Hepatocyte (in vitro differentiated cells): ENCODE measurements at regions not wholly inside any gene's neighbourhood (a gene's known extent, or its start where the extent isn't known, plus 50 kb on each side); places are given as distances from the start of the nearest gene placed in this dataset.

ENCODE experiments used
- CTCF ChIP-seq: fragments of 200-600 bp; sonication (generic); IDR thresholded peaks from 2 replicates; pipeline ENCODE4 v1.5.1; 2016; ENCODE audit warnings: antibody characterized with exemption, mild to moderate bottlenecking; ENCODE audit not compliant: poor library complexity
- EZH2phosphoT487 ChIP-seq: fragments of 200-600 bp; sonication (generic); IDR thresholded peaks from one replicate; pipeline ENCODE4 v1.6.1; 2018; ENCODE audit warnings: antibody characterized with exemption, mild to moderate bottlenecking, low read depth, moderate library complexity; ENCODE audit not compliant: unreplicated experiment, severe bottlenecking

GRCh38 chr10:23899166-23899565 lies 309.8 kb upstream of the KIAA1217 start:
- no peak for TF ChIP-seq CTCF
- no peak for TF ChIP-seq EZH2phosphoT487
